ENCODE measurements at regions not wholly inside any gene's neighbourhood (a gene's known extent, or its start where the extent isn't known, plus 50 kb on each side); places are given as distances from the start of the nearest gene placed in this dataset.

DNA sequence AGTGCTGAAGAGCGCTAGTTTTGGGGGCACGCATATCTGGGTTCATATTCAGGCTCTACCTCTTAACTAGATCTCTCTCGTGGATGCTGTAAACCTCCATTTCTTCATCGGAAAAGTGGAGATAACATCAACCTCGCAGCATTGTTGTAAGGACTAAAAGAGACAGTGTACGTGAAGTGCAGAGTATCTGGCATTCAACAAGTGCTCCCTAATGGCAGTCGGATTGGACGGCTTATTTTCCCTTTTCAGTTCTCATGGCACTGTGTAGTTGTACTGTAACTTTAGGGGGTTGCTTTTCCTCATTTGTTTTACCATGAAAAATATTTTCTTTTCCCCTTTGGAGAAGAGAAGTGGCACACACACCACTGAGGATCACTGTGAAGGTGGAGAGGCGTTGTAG lies 51.4 kb upstream of the ESX1 start:
- no peak for DNase-seq

Data from midbrain (tissue), 1 donor.